ENCODE measurements at regions not wholly inside any gene's neighbourhood (a gene's known extent, or its start where the extent isn't known, plus 50 kb on each side); places are given as distances from the start of the nearest gene placed in this dataset.

GRCh38 chr4:57550198-57550597 lies 440.0 kb upstream of the IGFBP7 start (continued):
- TF ChIP-seq CAMTA2 (CRISPR knock-in tag; IDR thresholded peaks at IDR 0.05; ENCODE audit: borderline replicate concordance): no peak
- no peak for TF ChIP-seq ZNF749 (CRISPR knock-in tag; IDR thresholded peaks at IDR 0.05; ENCODE audit: borderline replicate concordance)
- TF ChIP-seq NFATC3 (CRISPR knock-in tag; IDR thresholded peaks at IDR 0.05): no peak
- TF ChIP-seq SMYD3 (CRISPR knock-in tag; IDR thresholded peaks at IDR 0.05): no peak
- TF ChIP-seq ZNF451 (CRISPR knock-in tag; IDR thresholded peaks at IDR 0.05): no peak
- TF ChIP-seq HMG20A (CRISPR knock-in tag; IDR thresholded peaks at IDR 0.05; ENCODE audit: borderline replicate concordance): no peak
- TF ChIP-seq KDM6A (CRISPR knock-in tag; IDR thresholded peaks at IDR 0.05; ENCODE audit: low read depth): no peak
- no peak for TF ChIP-seq ZNF605 (CRISPR knock-in tag; IDR thresholded peaks at IDR 0.05)
- no peak for TF ChIP-seq RBM39 (IDR thresholded peaks at IDR 0.05; ENCODE audit: low read depth, low read length, poor library complexity, severe bottlenecking)
- TF ChIP-seq MAFK (conservative IDR thresholded peaks at IDR 0.05 in 1 of 2, IDR thresholded peaks at IDR 0.05 in 1 of 2; ENCODE audit: low read length in 2 of 2): no peak
- TF ChIP-seq RFX1 (IDR thresholded peaks at IDR 0.05): no peak
- TF ChIP-seq MYNN (CRISPR knock-in tag; IDR thresholded peaks at IDR 0.05; ENCODE audit: low read depth): no peak
- TF ChIP-seq ASH2L (IDR thresholded peaks at IDR 0.05; ENCODE audit: insufficient read length, low read depth, low read length): no peak
- TF ChIP-seq SAP130 (CRISPR knock-in tag; IDR thresholded peaks at IDR 0.05; ENCODE audit: low read depth): no peak

DNA sequence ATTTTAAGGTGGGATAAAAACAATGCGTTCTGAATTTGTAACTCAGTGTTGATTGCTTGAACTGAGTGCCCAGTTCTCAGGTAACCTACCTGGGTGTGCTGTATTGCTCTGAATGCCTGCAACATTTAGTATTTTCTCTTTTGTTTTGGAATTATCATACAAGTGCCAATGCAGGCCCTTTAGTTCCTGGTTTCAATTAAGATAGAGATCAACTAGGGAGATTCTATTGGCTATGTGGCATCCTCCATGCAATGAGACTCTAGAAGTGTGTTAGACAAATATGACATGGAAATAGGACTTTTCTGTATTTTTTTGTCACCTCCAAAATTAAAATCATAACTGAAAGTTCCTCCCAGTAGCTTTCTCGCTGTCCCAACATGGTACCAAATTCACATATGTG lies 438.7 kb upstream of the IGFBP7 start:
- Histone ChIP-seq H3K4me2 (ENCODE audit: low read depth, low read length) (no peak overlapping the region), H3K9ac (ENCODE audit: insufficient read depth, low read depth, low read length) (no peak overlapping the region), H3K36me3 (replicated peaks in 1 of 2; ENCODE audit: control insufficient read depth in 1 of 2, insufficient read depth in 2 of 2, low read length in 2 of 2) (no peaks in the 10 kb centered on the region), H3K9me3 (ENCODE audit: low read length) (no peaks in the 10 kb centered on the region), H3K79me2 (ENCODE audit: insufficient read depth, low read length) (no peaks in the 10 kb centered on the region), H2AFZ (ENCODE audit: low read length) (no peak overlapping the region), H3K4me1 (ENCODE audit: insufficient read depth, low read length) (no peaks in the 10 kb centered on the region), H3K27me3 (ENCODE audit: control insufficient read depth in 1 of 2, insufficient read depth in 2 of 2, low read length in 2 of 2) (no peaks in the 10 kb centered on the region), H4K20me1 (ENCODE audit: insufficient read depth, low read length) (no peaks in the 10 kb centered on the region), H3K4me3 (replicated peaks in 1 of 3; ENCODE audit: insufficient read depth in 1 of 3, low read depth in 2 of 3, low read length in 3 of 3) (no peak overlapping the region), H3K27ac (ENCODE audit: extremely low read length, insufficient read depth, low read length) (no peak overlapping the region)
- POLR2A ChIA-PET: no interaction called here
- intact Hi-C loops (cut with micrococcal nuclease; ENCODE audit: unreplicated experiment): no loop called here
- in situ Hi-C loops (cut with HindIII; ENCODE audit: extremely low pct_ligation_motif_present, low pct_unique_long_range_greater_than_20kb): no loop called here
- CTCF ChIA-PET (ENCODE audit: low intra/inter-chr PET ratio, low total read pairs): no interaction called here
- no TSS peak for BruUV-seq (replicated peaks)
- FAIRE-seq (no peak), ATAC-seq (no peak), DNase-seq (ENCODE audit: low spot score) (no peak)
- WGBS (ENCODE audit: low lambda C conversion rate): 0% methylated on average over 2 of the region's 2 CpGs
- TF ChIP-seq NCOA1 (CRISPR knock-in tag; IDR thresholded peaks at IDR 0.05) (no peak), ZSCAN29 (CRISPR knock-in tag; conservative IDR thresholded peaks at IDR 0.05) (no peak), NR2F6 (IDR thresholded peaks at IDR 0.05) (no peak), NR2F6 (CRISPR knock-in tag; IDR thresholded peaks at IDR 0.05) (no peak), E2F2 (CRISPR knock-in tag; IDR thresholded peaks at IDR 0.05; ENCODE audit: borderline replicate concordance) (no peak), ZNF550 (CRISPR knock-in tag; IDR thresholded peaks at IDR 0.05; ENCODE audit: borderline replicate concordance) (no peak), ZBTB39 (CRISPR knock-in tag; IDR thresholded peaks at IDR 0.05) (no peak), NR2F2 (IDR thresholded peaks at IDR 0.05; ENCODE audit: borderline replicate concordance, low read depth) (no peak), PPARG (CRISPR knock-in tag; conservative IDR thresholded peaks at IDR 0.05) (no peak)

Measured in HepG2 (cell line).